NCI-H82 (cell line): ENCODE measurements at regions not wholly inside any gene's neighbourhood (a gene's known extent, or its start where the extent isn't known, plus 50 kb on each side); places are given as distances from the start of the nearest gene placed in this dataset.

ENCODE experiments used
- DNase-seq: peaks from one replicate; lab custom pipeline; 2025; lab: John Stamatoyannopoulos, UW

- DNase-seq, result no peak
These were observed 756.0 kb upstream of the RBFOX1 start for GRCh38 chr16:6576606-6577005.

GRCh38 chr16:6576113-6576512 is 756.5 kb upstream of the RBFOX1 start:
- DNase-seq, result no peak

- DNase-seq, result no peak
These were observed 758.5 kb upstream of the RBFOX1 start for GRCh38 chr16:6574146-6574545.

- peak; percentile 85 for DNase-seq
These were observed 759.1 kb upstream of the RBFOX1 start for GRCh38 chr16:6573577-6573976.

- DNase-seq, result no peak
These were observed 761.6 kb upstream of the RBFOX1 start for GRCh38 chr16:6571044-6571443.

GRCh38 chr16:6570530-6570929 is 762.1 kb upstream of the RBFOX1 start:
- no peak for DNase-seq

GRCh38 chr16:6562986-6563385 is 769.7 kb upstream of the RBFOX1 start:
- no peak for DNase-seq

- peak; percentile 13 for DNase-seq
These were observed 772.1 kb upstream of the RBFOX1 start for GRCh38 chr16:6560306-6561100.

- DNase-seq, result no peak
These were observed 774.0 kb upstream of the RBFOX1 start for GRCh38 chr16:6558661-6559060.

- no peak for DNase-seq
These were observed 774.5 kb upstream of the RBFOX1 start for GRCh38 chr16:6558126-6558525.

GRCh38 chr16:6557353-6558023 is 775.2 kb upstream of the RBFOX1 start:
- no peak for DNase-seq

GRCh38 chr16:6549415-6549814 is 783.2 kb upstream of the RBFOX1 start:
- no peak for DNase-seq

- DNase-seq, result no peak
These were observed 784.1 kb upstream of the RBFOX1 start for GRCh38 chr16:6548507-6548906.

- no peak for DNase-seq
These were observed 785.5 kb upstream of the RBFOX1 start for GRCh38 chr16:6547131-6547530.

GRCh38 chr16:6545329-6545728 is 787.3 kb upstream of the RBFOX1 start:
- DNase-seq, result peak; percentile 14

GRCh38 chr16:6541267-6541666 is 791.4 kb upstream of the RBFOX1 start:
- DNase-seq, result no peak

GRCh38 chr16:6536411-6536810 is 796.2 kb upstream of the RBFOX1 start:
- no peak for DNase-seq

GRCh38 chr16:6531067-6531466 is 801.6 kb upstream of the RBFOX1 start:
- no peak for DNase-seq

- no peak for DNase-seq
These were observed 804.4 kb upstream of the RBFOX1 start for GRCh38 chr16:6528217-6528616.

GRCh38 chr16:6527646-6528045 is 805.0 kb upstream of the RBFOX1 start:
- DNase-seq, result no peak

- DNase-seq, result no peak
These were observed 808.1 kb upstream of the RBFOX1 start for GRCh38 chr16:6524501-6524900.

- DNase-seq, result no peak
These were observed 815.5 kb upstream of the RBFOX1 start for GRCh38 chr16:6517020-6517720.

- no peak for DNase-seq
These were observed 820.1 kb upstream of the RBFOX1 start for GRCh38 chr16:6512512-6512911.
